EL (cell line): ENCODE measurements at regions not wholly inside any gene's neighbourhood (a gene's known extent, or its start where the extent isn't known, plus 50 kb on each side); places are given as distances from the start of the nearest gene placed in this dataset.

Experiments
- DNase-seq: peaks from one replicate; pipeline ENCODE4 v3.0.0-alpha.2; 2016

GRCh38 chrX:5278908-5279307 lies 949.8 kb downstream of the NLGN4X start:
- no peak for DNase-seq

- no peak for DNase-seq
Measured at GRCh38 chrX:5265324-5265850, 963.3 kb downstream of the NLGN4X start.

GRCh38 chrX:5250106-5250505 lies 978.6 kb downstream of the NLGN4X start:
- no peak for DNase-seq

GRCh38 chrX:5242091-5242790 lies 986.4 kb downstream of the NLGN4X start:
- DNase-seq = no peak

GRCh38 chrX:5236749-5237148 lies 991.9 kb downstream of the NLGN4X start:
- DNase-seq = no peak

GRCh38 chrX:5236096-5236495 lies 992.6 kb downstream of the NLGN4X start:
- no peak for DNase-seq

GRCh38 chrX:5233830-5234229 lies 994.8 kb downstream of the NLGN4X start:
- no peak for DNase-seq

GRCh38 chrX:5220421-5220820 lies 1008.2 kb downstream of the NLGN4X start:
- DNase-seq = no peak

- DNase-seq = no peak
Measured at GRCh38 chrX:5194806-5195205, 1033.9 kb downstream of the NLGN4X start.

- no peak for DNase-seq
Measured at GRCh38 chrX:5180135-5180741, 1048.4 kb downstream of the NLGN4X start.

GRCh38 chrX:5176766-5177165 lies 1051.9 kb downstream of the NLGN4X start:
- DNase-seq = no peak

GRCh38 chrX:5163663-5164062 lies 1065.0 kb downstream of the NLGN4X start:
- no peak for DNase-seq

GRCh38 chrX:5155301-5155700 lies 1073.4 kb downstream of the NLGN4X start:
- DNase-seq = no peak

- DNase-seq = no peak
Measured at GRCh38 chrX:5145957-5146356, 1082.7 kb downstream of the NLGN4X start.

GRCh38 chrX:5142644-5143043 lies 1086.0 kb downstream of the NLGN4X start:
- no peak for DNase-seq

GRCh38 chrX:5122181-5122678 lies 1106.4 kb downstream of the NLGN4X start:
- DNase-seq = no peak

- DNase-seq = no peak
Measured at GRCh38 chrX:5117816-5118215, 1110.9 kb downstream of the NLGN4X start.

GRCh38 chrX:5113128-5113527 lies 1115.5 kb downstream of the NLGN4X start:
- DNase-seq = no peak

GRCh38 chrX:5100004-5100403 lies 1128.7 kb downstream of the NLGN4X start:
- no peak for DNase-seq

- DNase-seq = no peak
Measured at GRCh38 chrX:5086388-5086787, 1142.3 kb downstream of the NLGN4X start.

GRCh38 chrX:5084279-5084678 lies 1144.4 kb downstream of the NLGN4X start:
- no peak for DNase-seq

- DNase-seq = no peak
Measured at GRCh38 chrX:5082705-5083104, 1146.0 kb downstream of the NLGN4X start.

GRCh38 chrX:5080791-5081190 lies 1147.9 kb downstream of the NLGN4X start:
- DNase-seq = no peak

GRCh38 chrX:5068550-5068949 lies 1160.1 kb downstream of the NLGN4X start:
- DNase-seq = no peak
